ENCODE measurements at regions not wholly inside any gene's neighbourhood (a gene's known extent, or its start where the extent isn't known, plus 50 kb on each side); places are given as distances from the start of the nearest gene placed in this dataset.

DNA sequence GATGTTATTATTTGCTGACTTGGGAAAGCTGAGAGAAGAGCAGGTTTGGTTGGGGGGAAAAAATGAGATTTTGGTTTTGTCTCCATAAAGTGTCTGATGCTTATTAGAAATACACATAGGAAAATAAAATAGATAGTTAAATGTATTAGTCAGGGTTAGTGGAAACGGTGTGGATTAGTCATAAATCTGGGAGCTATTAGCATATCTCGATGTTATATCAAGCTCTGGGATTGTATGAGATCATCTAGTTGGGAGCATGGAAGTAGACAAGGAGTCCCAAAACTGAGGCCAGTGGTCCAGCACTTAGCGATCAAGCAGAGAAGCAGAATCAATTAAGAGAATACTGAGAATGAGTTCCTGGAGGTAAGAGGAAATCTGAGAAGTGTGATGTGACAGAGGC, 845.5 kb downstream of the ROBO2 start:
- TF ChIP-seq, protein P1, sequence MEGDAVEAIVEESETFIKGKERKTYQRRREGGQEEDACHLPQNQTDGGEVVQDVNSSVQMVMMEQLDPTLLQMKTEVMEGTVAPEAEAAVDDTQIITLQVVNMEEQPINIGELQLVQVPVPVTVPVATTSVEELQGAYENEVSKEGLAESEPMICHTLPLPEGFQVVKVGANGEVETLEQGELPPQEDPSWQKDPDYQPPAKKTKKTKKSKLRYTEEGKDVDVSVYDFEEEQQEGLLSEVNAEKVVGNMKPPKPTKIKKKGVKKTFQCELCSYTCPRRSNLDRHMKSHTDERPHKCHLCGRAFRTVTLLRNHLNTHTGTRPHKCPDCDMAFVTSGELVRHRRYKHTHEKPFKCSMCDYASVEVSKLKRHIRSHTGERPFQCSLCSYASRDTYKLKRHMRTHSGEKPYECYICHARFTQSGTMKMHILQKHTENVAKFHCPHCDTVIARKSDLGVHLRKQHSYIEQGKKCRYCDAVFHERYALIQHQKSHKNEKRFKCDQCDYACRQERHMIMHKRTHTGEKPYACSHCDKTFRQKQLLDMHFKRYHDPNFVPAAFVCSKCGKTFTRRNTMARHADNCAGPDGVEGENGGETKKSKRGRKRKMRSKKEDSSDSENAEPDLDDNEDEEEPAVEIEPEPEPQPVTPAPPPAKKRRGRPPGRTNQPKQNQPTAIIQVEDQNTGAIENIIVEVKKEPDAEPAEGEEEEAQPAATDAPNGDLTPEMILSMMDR (IDR thresholded peaks at IDR 0.05; ENCODE audit: low read depth, low read length) = no peak

DNA sequence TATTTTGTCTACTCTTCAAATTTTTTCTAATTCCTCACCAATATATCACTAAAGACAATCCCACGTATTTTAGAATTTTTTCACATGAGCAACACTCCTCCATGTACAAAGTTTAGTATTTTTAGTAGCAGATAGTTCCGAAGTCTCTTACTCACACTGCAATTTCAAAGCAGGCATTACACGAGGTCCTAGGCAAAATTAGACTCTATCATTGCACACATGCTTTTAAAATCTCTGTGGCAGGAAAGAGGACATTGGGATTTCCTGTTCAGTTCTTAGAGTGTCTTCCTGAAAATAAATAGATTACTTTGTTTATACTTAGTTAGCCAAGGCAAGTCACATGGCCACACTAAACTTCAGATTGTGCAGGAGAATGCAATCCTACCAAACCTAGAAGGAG, 847.7 kb downstream of the ROBO2 start:
- TF ChIP-seq, protein P1 (IDR thresholded peaks at IDR 0.05; ENCODE audit: low read depth, low read length) = no peak
- H3K4me3 ChIP-seq (replicated peaks in 1 of 2; ENCODE audit: low read depth in 2 of 2, low read length in 2 of 2) = no peak overlapping the region
- peak in 1 of 2 donors; percentile 1 for DNase-seq (ENCODE audit: low read depth in 2 of 2)

More for the DNA sequence above, 845.5 kb downstream of the ROBO2 start:
- no peak for DNase-seq (ENCODE audit: low read depth in 2 of 2)
- H3K4me3 ChIP-seq (replicated peaks in 1 of 2; ENCODE audit: low read depth in 2 of 2, low read length in 2 of 2) = no peak overlapping the region

DNA sequence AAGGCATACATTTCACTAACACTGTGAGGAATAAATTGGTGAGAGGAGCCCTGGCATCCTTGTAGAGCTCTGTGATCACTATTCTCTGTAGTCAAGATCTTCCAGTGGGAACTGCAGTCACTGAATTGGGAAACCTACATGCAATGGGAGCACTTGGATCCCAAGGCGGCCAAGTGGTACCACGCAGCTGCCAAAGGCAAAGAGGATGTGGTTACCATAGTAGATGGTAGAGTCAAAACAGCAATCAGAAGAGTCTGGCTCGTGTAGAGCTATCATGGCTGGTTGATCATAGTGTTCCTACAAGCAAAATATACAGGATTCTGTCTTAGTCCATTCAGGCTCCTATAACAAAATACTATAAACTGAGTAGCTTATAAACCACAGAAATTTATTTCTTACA, 849.7 kb downstream of the ROBO2 start:
- DNase-seq (ENCODE audit: low read depth in 2 of 2) = no peak
- no peak overlapping the region for H3K4me3 ChIP-seq (replicated peaks in 1 of 2; ENCODE audit: low read depth in 2 of 2, low read length in 2 of 2)
- TF ChIP-seq, protein P1 (IDR thresholded peaks at IDR 0.05; ENCODE audit: low read depth, low read length) = no peak

GRCh38 chr3:77898621-77899020, 858.7 kb downstream of the ROBO2 start:
- no peak for DNase-seq (ENCODE audit: low read depth in 2 of 2)
- H3K4me3 ChIP-seq (replicated peaks in 1 of 2; ENCODE audit: low read depth in 2 of 2, low read length in 2 of 2) = no peak overlapping the region
- TF ChIP-seq, protein P1 (IDR thresholded peaks at IDR 0.05; ENCODE audit: low read depth, low read length) = no peak

DNA sequence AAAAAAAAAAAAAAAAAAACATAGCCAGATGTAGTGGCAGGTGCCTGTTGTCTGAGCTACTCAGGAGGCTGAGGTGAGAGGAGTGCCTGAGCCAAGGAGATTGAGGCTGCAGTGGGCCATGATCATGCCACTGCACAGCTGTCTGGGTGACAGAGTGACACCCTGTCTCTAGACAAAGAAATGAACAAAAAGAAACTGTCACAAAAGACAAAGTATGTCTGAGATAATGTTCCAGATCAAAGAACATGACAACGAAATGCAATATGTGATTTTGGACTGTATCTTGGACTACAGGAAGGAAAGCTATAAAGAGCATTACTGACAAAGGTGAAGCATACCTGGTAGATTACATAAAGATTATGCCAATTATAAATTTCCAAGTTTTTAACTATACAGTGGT, 862.8 kb downstream of the ROBO2 start:
- DNase-seq (ENCODE audit: low read depth in 2 of 2) = no peak
- H3K4me3 ChIP-seq (replicated peaks in 1 of 2; ENCODE audit: low read depth in 2 of 2, low read length in 2 of 2) = no peak overlapping the region
- TF ChIP-seq, protein P1 (IDR thresholded peaks at IDR 0.05; ENCODE audit: low read depth, low read length) = no peak

- TF ChIP-seq, protein P1 (IDR thresholded peaks at IDR 0.05; ENCODE audit: low read depth, low read length) = no peak
- peak in 1 of 2 donors; percentile 10 for DNase-seq (ENCODE audit: low read depth in 2 of 2)
- no peak overlapping the region for H3K4me3 ChIP-seq (replicated peaks in 1 of 2; ENCODE audit: low read depth in 2 of 2, low read length in 2 of 2)
These were observed 866.3 kb downstream of the ROBO2 start for GRCh38 chr3:77906102-77906709.

Data from cardiac fibroblast (primary cell).